ENCODE measurements at regions not wholly inside any gene's neighbourhood (a gene's known extent, or its start where the extent isn't known, plus 50 kb on each side); places are given as distances from the start of the nearest gene placed in this dataset.
A peak's percentile ranks its signal among the peaks of the same experiment; 100 is the strongest.
"Not testable (repeated sequence)": the region's sequence is repeated elsewhere in the genome, so short reads cannot be mapped to it uniquely, and the experiment has no call there.

GRCh38 chr1:37325509-37326437 is 148.6 kb upstream of the ZC3H12A start:
- DNase-seq = no peak

DNA sequence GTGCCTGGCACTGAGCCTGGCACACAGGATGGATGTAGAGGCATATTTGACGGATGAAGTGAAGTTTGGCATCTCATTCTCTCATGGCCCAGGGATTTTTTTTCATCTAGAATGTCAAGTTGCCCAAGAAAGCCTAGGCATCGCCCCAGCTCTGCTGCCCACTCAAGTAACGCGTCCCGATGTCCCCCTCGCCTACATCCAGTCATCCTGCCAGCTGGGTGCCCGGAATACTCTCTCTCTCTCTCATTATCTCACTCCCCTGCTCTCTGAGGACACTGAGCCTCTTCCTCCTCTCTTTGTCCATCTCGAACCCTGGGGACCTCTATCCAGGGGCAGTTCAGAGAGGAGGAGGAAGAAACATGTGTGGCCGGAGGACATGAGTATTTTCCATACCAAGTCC is 142.3 kb upstream of the ZC3H12A start:
- DNase-seq = no peak

GRCh38 chr1:37338658-37339057 is 135.7 kb upstream of the ZC3H12A start:
- DNase-seq = peak; percentile 64

DNA sequence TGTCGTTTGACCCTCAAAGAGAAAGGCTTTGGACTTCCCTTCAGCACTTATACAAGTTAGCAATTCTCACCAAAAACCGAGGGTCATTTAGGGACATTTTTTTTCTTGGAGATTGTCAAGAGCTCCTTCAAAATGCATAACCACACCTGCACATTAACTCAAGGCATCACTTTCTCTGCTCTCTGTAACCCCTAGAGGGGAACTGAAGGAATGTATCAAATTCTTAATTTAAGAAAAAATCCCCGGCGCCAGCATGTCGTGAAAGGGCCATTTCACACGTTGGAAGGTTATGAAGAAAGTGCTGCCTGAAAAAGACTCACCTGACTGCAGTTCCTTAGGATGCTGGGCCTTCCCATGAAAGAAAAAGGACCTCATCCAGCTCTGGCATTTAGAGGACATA is 131.6 kb upstream of the ZC3H12A start:
- DNase-seq = no peak

DNA sequence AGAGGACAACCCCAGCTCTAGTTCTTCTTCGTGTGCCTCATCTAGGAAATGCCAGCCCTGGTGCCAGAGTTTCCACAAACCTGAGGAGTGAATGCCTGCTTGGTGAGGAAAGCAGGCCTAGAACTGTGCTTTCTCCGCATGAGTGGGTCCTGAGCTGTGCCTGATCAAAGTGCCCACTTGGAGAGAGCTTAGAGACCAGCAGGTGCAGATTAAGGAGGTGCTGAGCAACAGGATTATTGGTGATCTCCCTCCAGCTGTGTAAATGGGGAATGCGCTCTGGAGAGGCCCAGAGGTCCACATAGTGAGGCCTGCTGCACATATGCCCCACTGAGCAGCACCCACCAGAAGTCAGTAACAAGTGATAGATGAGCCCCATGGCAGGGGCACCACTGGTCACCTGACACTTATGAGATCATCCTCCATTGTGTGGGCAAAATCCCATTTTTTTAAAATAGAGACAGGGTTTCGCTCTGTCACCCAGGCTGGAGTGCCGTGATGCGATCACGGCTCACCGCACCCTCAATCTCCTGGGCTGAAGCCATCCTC is 127.2 kb upstream of the ZC3H12A start:
- DNase-seq = peak; percentile 90

DNA sequence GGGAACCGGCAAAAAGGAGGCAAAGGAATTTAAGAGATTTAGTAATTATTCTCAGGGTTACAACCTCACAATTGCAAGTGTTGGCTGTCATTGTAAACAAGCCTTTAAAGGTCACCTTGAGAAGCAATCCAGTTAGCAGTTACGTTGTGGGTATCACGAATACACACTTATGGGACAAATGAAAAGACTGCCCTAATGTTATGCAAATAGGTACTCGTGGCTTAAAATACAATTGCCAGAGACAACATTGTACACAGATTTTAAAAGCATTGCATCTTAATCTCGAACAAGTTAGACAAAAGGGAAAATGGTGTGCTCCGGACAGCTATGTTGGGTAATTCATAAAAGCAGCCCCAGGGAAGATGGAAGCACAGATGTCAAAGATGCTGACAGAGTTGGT is 120.5 kb upstream of the ZC3H12A start:
- no peak for DNase-seq

- DNase-seq = no peak
Observed at GRCh38 chr1:37354876-37355650, 119.3 kb upstream of the ZC3H12A start.

GRCh38 chr1:37358992-37359391 is 115.4 kb upstream of the ZC3H12A start:
- no peak for DNase-seq

DNA sequence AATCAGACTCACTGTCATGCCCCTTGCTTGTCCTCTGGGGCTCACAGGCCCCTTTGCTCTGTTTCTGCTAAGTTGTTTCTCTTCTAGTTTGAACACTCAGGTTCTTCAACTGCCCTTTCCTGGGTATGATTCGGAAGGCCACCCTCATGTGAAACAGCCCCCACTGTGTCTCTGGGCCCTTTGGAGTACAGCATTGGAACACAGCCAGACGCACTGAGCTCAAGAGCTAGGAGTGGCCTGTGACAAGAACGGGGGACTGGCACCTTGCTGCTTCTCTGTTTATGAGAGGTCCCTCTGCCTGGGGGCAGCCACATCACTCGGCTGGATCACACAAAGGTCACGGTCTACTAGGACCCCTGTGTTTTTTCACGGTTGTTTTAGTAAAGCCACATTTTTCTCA is 114.4 kb upstream of the ZC3H12A start:
- peak; percentile 61 for DNase-seq

- peak; percentile 58 for DNase-seq
Observed at GRCh38 chr1:37362594-37363385, 111.6 kb upstream of the ZC3H12A start.

DNA sequence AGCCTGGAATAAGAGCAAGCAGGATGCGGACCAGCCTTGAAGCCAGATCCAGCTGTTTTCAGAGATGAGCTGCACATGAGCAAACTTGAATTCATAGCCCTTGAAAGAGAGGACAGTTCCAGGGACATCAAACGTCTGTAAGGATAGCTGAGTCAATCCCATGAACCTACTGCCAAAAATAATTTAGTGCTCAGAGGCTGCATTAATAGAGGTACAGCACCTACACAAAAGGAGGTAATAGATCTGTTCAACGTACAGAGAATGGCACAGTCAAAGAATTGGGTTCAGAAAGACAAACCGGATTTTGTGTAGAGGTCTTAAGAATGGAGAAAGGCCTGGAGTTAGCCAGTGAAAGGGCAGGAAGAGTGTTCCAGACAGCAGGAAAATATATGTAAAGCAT is 110.8 kb upstream of the ZC3H12A start:
- DNase-seq = no peak

- not testable (repeated sequence) for DNase-seq
Observed at GRCh38 chr1:37368665-37369315, 105.6 kb upstream of the ZC3H12A start.

DNA sequence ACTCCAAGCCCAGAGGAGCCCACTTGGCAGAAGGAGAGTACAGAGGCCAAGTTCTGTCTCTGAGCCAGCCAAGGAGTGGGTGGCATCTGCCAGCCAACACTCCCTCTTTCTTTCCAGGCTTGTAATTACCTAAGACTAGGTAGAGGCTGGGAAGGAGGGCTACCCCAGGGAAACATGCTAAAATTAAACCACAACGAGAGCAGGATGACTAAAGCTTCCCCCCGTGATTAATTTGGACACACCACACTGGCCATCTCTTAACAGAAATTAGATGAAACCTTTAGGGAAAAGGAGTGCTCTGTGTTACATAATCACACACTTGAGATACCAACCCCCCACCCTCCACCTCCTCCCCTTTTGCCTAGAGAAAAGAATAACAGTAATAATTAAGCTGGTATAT is 102.1 kb upstream of the ZC3H12A start:
- DNase-seq = no peak

DNA sequence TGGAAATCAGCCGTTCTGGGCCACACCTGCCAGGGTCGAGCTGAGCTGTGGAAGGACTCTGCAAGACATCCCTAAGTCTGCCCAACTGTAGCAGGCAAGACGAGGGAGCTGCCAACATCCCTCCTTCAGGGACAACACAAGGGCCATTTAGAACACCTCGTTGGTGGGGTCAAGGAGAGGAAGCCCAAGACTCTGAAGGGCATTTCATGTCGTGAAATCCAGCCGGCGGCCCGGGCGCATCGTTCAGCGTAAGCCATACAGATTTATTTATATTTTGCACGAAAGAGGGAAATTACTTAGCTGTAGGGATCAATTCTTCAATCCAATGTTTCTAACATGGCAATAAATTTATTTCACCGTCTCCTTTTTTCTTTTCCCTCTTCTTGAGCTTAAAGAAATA is 101.7 kb upstream of the ZC3H12A start:
- no peak for DNase-seq

- DNase-seq = no peak
Observed at GRCh38 chr1:37373413-37373812, 101.0 kb upstream of the ZC3H12A start.

GRCh38 chr1:37380546-37380945 is 93.8 kb upstream of the ZC3H12A start:
- DNase-seq = peak; percentile 94

GRCh38 chr1:37387854-37388253 is 86.5 kb upstream of the ZC3H12A start:
- no peak for DNase-seq

GRCh38 chr1:37389327-37389726 is 85.1 kb upstream of the ZC3H12A start:
- no peak for DNase-seq

DNA sequence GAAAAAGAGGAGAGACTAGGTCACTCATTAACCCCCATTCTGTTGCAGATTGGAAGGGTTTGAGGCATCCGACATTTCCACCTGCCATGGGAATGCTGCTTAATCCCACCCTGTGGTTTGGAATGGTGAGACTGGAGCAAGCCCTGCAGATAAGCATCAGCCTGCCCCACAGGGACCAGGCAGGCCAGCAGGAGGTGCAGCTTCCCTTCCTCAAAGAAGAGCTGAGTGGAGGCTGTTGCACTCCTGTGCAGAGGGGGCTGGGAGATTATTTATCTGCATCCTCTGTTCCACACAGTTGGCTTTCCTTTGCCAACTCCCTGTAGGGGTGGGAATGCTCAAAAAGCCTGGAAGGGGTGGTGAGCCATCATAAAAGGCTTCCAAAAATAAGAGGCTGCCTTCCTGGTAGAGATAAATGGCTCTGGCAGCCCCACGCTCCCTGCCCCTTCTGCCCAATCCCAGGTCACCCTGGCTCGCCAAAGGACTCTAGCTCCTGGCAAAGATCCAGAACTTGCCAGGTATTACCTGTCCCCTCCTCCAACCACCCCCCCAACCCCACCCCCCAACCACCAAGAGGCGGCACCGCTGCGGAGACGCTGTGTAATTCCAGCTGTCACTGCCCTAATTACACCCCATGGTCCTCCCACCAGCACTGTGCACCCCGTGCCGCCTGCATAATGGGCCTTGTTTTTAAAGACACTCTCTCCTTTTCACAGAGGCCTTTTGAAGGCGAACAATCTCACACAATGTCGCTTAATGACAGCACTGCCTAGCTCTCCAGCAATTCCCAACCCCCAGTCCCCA is 83.0 kb upstream of the ZC3H12A start:
- DNase-seq = peak; percentile 98

- DNase-seq = no peak
Observed at GRCh38 chr1:37392051-37392450, 82.3 kb upstream of the ZC3H12A start.

Measured in NCI-H510A (cell line).